OCI-LY7 (cell line): ENCODE measurements at regions not wholly inside any gene's neighbourhood (a gene's known extent, or its start where the extent isn't known, plus 50 kb on each side); places are given as distances from the start of the nearest gene placed in this dataset.

Experiments used
- BruUV-seq: library from RNA; stranded (reverse); fragments of 400-500 nt; replicated peaks from 2 replicates; lab custom pipeline; 2021; lab: Mats Ljungman, UMichigan
- CTCF ChIA-PET: fragments of 300-600 bp; sonication (Branson Sonifier 250); formaldehyde crosslinking; loops from one replicate; lab custom pipeline; 2022; ENCODE audit warnings: antibody characterized with exemption; ENCODE audit not compliant: unreplicated experiment; lab: Charles Lee
- POLR2A ChIA-PET: fragments of 300-600 bp; sonication (Branson Sonifier 250); formaldehyde crosslinking; loops from one replicate; lab custom pipeline; 2022; ENCODE audit warnings: antibody characterized with exemption; lab: Charles Lee
- DNase-seq: peaks from one replicate; pipeline ENCODE4 v3.0.0-alpha.2; 2015; ENCODE audit warnings: low spot score
- H2AFZ ChIP-seq: fragments of 200-600 bp; sonication (generic), shearing (Covaris generic); 2 replicates; pipeline ENCODE4 v1.6.1; 2014; ENCODE audit warnings: mild to moderate bottlenecking, antibody characterized with exemption, low read length, moderate library complexity
- H3K27ac ChIP-seq: fragments of 200-600 bp; sonication (generic); 2 replicates; pipeline ENCODE4 v1.5.1; 2014; ENCODE audit warnings: mixed run types, low read depth, mild to moderate bottlenecking, moderate library complexity, low read length, inconsistent platforms; ENCODE audit not compliant: poor library complexity, severe bottlenecking
- H3K36me3 ChIP-seq: fragments of 200-600 bp; sonication (generic); 2 replicates; pipeline ENCODE4 v1.6.1; 2014; ENCODE audit warnings: mild to moderate bottlenecking, antibody characterized with exemption, low read length, moderate library complexity, mixed read lengths; ENCODE audit not compliant: insufficient read depth
- H3K4me1 ChIP-seq: fragments of 200-600 bp; sonication (generic); 2 replicates; pipeline ENCODE4 v1.5.1; 2014; ENCODE audit warnings: mild to moderate bottlenecking, low read length; ENCODE audit not compliant: insufficient read depth, poor library complexity, severe bottlenecking
- H3K4me2 ChIP-seq: fragments of 200-600 bp; sonication (generic); 2 replicates; pipeline ENCODE4 v1.6.1; 2014; ENCODE audit warnings: mild to moderate bottlenecking, low read length
- H3K4me3 ChIP-seq: fragments of 200-600 bp; sonication (generic); 2 replicates; pipeline ENCODE4 v1.5.1; 2014; ENCODE audit warnings: mild to moderate bottlenecking, low read depth, low read length; ENCODE audit not compliant: poor library complexity, severe bottlenecking
- H3K79me2 ChIP-seq: fragments of 200-600 bp; sonication (generic); 2 replicates; pipeline ENCODE4 v1.6.1; 2016; ENCODE audit warnings: low read depth, mild to moderate bottlenecking, low read length, moderate library complexity, mixed read lengths; ENCODE audit not compliant: insufficient read depth
- H3K9me2 ChIP-seq: fragments of 200-600 bp; sonication (generic); 2 replicates; pipeline ENCODE4 v1.6.1; 2016; ENCODE audit warnings: mild to moderate bottlenecking, low read length, mixed read lengths; ENCODE audit not compliant: insufficient read depth
- H3K9me3 ChIP-seq: fragments of 200-600 bp; sonication (generic); 2 replicates; pipeline ENCODE4 v1.6.1; 2014; ENCODE audit warnings: mild to moderate bottlenecking, mixed run types, low read length, mixed read lengths
- H4K20me1 ChIP-seq: fragments of 200-600 bp; sonication (generic); 2 replicates; pipeline ENCODE4 v1.6.1; 2014; ENCODE audit warnings: mild to moderate bottlenecking, antibody characterized with exemption, low read length, moderate library complexity, mixed read lengths; ENCODE audit not compliant: insufficient read depth
- EZH2phosphoT487 ChIP-seq: fragments of 200-600 bp; sonication (generic); IDR thresholded peaks from 2 replicates; pipeline ENCODE4 v1.6.1; 2018; ENCODE audit warnings: low read depth, borderline replicate concordance, mild to moderate bottlenecking, mixed run types, antibody characterized with exemption, low read length, moderate library complexity, mixed read lengths
- intact Hi-C: fragments of 100-400 bp; cut with micrococcal nuclease; formaldehyde crosslinking; loops from one replicate; pipeline ENCODE4 v1.10.0; 2022; ENCODE audit not compliant: unreplicated experiment
- TF ChIP-seq, protein P1 (sequence below): fragments of 200-600 bp; sonication (generic); conservative IDR thresholded peaks from 2 replicates; pipeline ENCODE4 v1.5.1; 2014; ENCODE audit warnings: mild to moderate bottlenecking, antibody characterized with exemption, low read length, moderate library complexity, mixed read lengths

DNA sequence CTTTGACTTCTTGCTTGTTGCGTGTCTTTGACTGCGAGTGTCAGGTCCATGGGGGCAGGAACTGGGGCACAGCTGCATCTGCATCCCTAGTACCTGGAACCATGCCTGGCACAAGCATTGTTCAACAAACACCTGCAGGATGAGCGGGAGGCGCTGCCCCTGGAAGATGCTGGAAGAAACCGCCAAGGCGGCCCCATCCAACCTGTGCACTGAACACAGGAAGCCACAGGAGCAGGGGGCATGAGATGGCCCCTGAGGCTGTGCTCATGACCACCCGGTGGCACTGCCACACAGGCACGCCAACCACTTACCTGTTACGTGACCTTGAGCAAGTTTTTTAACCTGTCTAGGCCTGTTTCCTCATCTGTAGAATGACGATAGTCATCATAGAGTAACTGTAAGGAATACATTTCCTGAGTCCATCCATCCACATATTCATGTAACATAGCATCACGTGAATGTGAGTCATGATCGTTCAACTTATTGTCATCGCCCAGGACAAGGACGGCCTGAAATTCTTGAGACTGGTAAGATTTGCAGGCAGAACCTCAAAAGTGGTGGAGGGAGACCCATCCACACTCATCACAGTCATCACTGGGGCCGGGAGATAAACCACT is 374.2 kb downstream of the PREX1 start:
- intact Hi-C loops = no loop called here
- no peak for DNase-seq
- H3K4me2 ChIP-seq = no peak overlapping the region
- H3K9me3 ChIP-seq = no peaks in the 10 kb centered on the region
- H3K4me1 ChIP-seq = no peaks in the 10 kb centered on the region
- H3K36me3 ChIP-seq = no peaks in the 10 kb centered on the region
- ChIA-PET CTCF (no interaction called here), POLR2A (interaction anchor here (0.6 kb wide), 1 partner anchor 257 kb away, joined by 3 read pairs; no protein-coding TSS in a partner anchor)
- TF ChIP-seq, protein P1, sequence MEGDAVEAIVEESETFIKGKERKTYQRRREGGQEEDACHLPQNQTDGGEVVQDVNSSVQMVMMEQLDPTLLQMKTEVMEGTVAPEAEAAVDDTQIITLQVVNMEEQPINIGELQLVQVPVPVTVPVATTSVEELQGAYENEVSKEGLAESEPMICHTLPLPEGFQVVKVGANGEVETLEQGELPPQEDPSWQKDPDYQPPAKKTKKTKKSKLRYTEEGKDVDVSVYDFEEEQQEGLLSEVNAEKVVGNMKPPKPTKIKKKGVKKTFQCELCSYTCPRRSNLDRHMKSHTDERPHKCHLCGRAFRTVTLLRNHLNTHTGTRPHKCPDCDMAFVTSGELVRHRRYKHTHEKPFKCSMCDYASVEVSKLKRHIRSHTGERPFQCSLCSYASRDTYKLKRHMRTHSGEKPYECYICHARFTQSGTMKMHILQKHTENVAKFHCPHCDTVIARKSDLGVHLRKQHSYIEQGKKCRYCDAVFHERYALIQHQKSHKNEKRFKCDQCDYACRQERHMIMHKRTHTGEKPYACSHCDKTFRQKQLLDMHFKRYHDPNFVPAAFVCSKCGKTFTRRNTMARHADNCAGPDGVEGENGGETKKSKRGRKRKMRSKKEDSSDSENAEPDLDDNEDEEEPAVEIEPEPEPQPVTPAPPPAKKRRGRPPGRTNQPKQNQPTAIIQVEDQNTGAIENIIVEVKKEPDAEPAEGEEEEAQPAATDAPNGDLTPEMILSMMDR = no peak
- no peak for TF ChIP-seq EZH2phosphoT487
- no peak overlapping the region for H2AFZ ChIP-seq
- no peak overlapping the region for H3K4me3 ChIP-seq
- no peaks in the 10 kb centered on the region for H3K79me2 ChIP-seq
- no TSS peak for BruUV-seq
- no peaks in the 10 kb centered on the region for H4K20me1 ChIP-seq
- H3K9me2 ChIP-seq = no peaks in the 10 kb centered on the region
- no peak overlapping the region for H3K27ac ChIP-seq

DNA sequence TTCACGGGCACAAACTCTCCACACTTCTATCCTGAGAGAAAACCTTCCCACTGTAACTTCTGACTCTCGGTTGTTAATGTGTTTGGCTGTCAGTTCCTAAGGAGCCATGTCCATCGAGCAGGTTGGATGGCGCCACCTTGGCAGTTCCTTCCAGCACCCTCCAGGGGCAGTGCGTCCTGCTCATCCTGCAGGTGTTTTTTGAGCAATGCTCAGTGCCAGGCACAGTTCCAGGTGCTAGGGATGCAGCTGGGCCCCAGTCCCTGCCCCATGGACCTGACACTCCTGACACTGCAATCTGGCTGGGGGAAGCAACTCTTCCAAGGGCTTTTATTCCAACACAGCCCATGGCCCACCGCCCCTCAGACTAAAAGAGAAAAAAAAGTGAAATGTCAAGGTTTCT is 376.4 kb downstream of the PREX1 start:
- intact Hi-C loops = no loop called here
- Histone ChIP-seq H3K27ac (no peak overlapping the region), H3K79me2 (no peaks in the 10 kb centered on the region), H3K36me3 (no peaks in the 10 kb centered on the region), H2AFZ (no peak overlapping the region), H4K20me1 (no peaks in the 10 kb centered on the region), H3K9me2 (no peaks in the 10 kb centered on the region), H3K4me2 (no peak overlapping the region), H3K4me1 (no peaks in the 10 kb centered on the region), H3K9me3 (no peaks in the 10 kb centered on the region), H3K4me3 (no peak overlapping the region)
- CTCF ChIA-PET = no interaction called here
- no peak for DNase-seq
- BruUV-seq = no TSS peak
- no peak for TF ChIP-seq EZH2phosphoT487
- TF ChIP-seq, protein P1 = no peak
- POLR2A ChIA-PET = no interaction called here
